ENCODE measurements at regions not wholly inside any gene's neighbourhood (a gene's known extent, or its start where the extent isn't known, plus 50 kb on each side); places are given as distances from the start of the nearest gene placed in this dataset.

DNA sequence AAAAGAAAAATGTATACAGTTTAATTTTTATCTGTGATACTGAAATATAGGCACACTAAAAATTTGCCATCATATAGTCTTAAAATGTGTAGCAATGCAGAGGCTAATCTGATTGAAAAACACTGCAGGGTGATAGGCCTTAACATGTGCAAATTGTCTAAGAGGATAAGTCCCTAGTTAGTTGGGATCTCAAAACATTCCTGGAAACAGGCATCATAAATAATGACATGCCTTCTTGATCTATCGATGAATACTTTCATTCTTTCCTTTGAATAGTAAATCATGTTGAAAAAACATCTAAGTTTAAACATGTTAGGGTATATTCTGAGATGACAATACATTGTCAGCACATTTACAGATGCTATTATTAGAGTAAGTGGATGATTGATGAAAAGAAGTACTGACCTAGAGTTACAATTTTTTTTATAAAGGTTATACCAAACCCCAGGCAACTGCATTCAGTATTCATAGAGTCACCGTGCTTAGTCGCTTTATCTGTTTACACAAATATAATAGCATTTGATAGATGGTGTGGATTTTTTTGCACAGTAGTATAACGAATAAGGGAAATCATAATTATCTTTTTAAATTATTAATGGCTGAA, 668.2 kb upstream of the ADGRL3 start:
- TF ChIP-seq, protein P1, sequence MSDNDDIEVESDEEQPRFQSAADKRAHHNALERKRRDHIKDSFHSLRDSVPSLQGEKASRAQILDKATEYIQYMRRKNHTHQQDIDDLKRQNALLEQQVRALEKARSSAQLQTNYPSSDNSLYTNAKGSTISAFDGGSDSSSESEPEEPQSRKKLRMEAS (IDR thresholded peaks at IDR 0.05), result no peak
- TF ChIP-seq RFX5 (IDR thresholded peaks at IDR 0.05; ENCODE audit: borderline replicate concordance, low read depth, low read length), result no peak
- TF ChIP-seq POU5F1 (IDR thresholded peaks at IDR 0.05; ENCODE audit: low read depth, low read length), result no peak
- TF ChIP-seq SAP30 (IDR thresholded peaks at IDR 0.05; ENCODE audit: insufficient read depth, insufficient replicate concordance, low read length), result no peak
- no peak for TF ChIP-seq SUZ12 (IDR thresholded peaks at IDR 0.05; ENCODE audit: low read length)
- no peak for TF ChIP-seq GTF2F1 (IDR thresholded peaks at IDR 0.05; ENCODE audit: borderline replicate concordance, low read depth, low read length)
- TF ChIP-seq POLR2A (IDR thresholded peaks at IDR 0.05; ENCODE audit: control extremely low read depth in 1 of 2, low read depth in 2 of 2, low read length in 2 of 2), result no peak
- no peak for TF ChIP-seq CHD1 (IDR thresholded peaks at IDR 0.05; ENCODE audit: low read depth, low read length)
- TF ChIP-seq, protein P2, sequence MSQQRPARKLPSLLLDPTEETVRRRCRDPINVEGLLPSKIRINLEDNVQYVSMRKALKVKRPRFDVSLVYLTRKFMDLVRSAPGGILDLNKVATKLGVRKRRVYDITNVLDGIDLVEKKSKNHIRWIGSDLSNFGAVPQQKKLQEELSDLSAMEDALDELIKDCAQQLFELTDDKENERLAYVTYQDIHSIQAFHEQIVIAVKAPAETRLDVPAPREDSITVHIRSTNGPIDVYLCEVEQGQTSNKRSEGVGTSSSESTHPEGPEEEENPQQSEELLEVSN (IDR thresholded peaks at IDR 0.05), result no peak
- Histone ChIP-seq H3K23ac (ENCODE audit: insufficient read length) (no peak overlapping the region), H4K20me1 (replicated peaks in 1 of 2; ENCODE audit: control insufficient read depth in 1 of 2, insufficient read depth in 2 of 2, low read length in 2 of 2) (no peaks in the 10 kb centered on the region), H2BK20ac (ENCODE audit: low read length) (no peak overlapping the region), H2BK120ac (replicated peaks; ENCODE audit: low read depth, low read length) (no peak overlapping the region), H2BK12ac (ENCODE audit: low read depth, low read length) (no peak overlapping the region), H3K4me1 (replicated peaks in 1 of 4; ENCODE audit: control insufficient read depth in 3 of 4, insufficient read depth in 4 of 4, low read length in 3 of 4) (no peaks in the 10 kb centered on the region), H3K56ac (replicated peaks; ENCODE audit: insufficient read length, low read depth, low read length) (no peak overlapping the region), H4K5ac (ENCODE audit: insufficient read length, low read depth, low read length) (no peak overlapping the region), H3K79me2 (ENCODE audit: control insufficient read depth in 1 of 2, insufficient read depth in 2 of 2, low read length in 2 of 2) (no peaks in the 10 kb centered on the region), H3K79me1 (ENCODE audit: low read depth, low read length) (no peaks in the 10 kb centered on the region), H3K4me3 (ENCODE audit: extremely low read depth in 1 of 4, insufficient read depth in 2 of 4, low read depth in 3 of 4, low read length in 4 of 4) (no peak overlapping the region), H4K8ac (ENCODE audit: extremely low read depth, insufficient read depth, low read length) (no peak overlapping the region), H3K4me2 (ENCODE audit: insufficient read depth in 1 of 2, low read depth in 2 of 2, low read length in 2 of 2) (no peak overlapping the region), H3K36me3 (ENCODE audit: control insufficient read depth in 2 of 4, insufficient read depth in 4 of 4, low read length in 3 of 4) (no peaks in the 10 kb centered on the region), H3K23me2 (ENCODE audit: low read depth, low read length) (no peaks in the 10 kb centered on the region), H2BK5ac (ENCODE audit: low read depth, low read length) (no peak overlapping the region), H3K9me3 (ENCODE audit: insufficient read depth in 2 of 2, low read depth in 1 of 2, low read length in 1 of 2) (no peaks in the 10 kb centered on the region), H2BK15ac (ENCODE audit: low read length) (no peak overlapping the region), H3K14ac (ENCODE audit: insufficient read length) (no peak overlapping the region), H4K91ac (replicated peaks; ENCODE audit: insufficient read length, low read length) (no peak overlapping the region), H2AK5ac (ENCODE audit: low read depth, low read length) (no peak overlapping the region), H2AFZ (ENCODE audit: low read length) (no peak overlapping the region), H3K27me3 (replicated peaks in 1 of 4; ENCODE audit: control insufficient read depth in 3 of 4, extremely low read depth in 1 of 4, insufficient read depth in 3 of 4, low read length in 3 of 4) (no peaks in the 10 kb centered on the region), H3K9ac (replicated peaks in 1 of 4; ENCODE audit: extremely low read depth in 1 of 4, low read depth in 3 of 4, low read length in 3 of 4) (no peak overlapping the region), H3K27ac (ENCODE audit: low read depth, low read length) (no peak overlapping the region), H3K18ac (ENCODE audit: extremely low read depth, low read length) (no peak overlapping the region), H3K4ac (replicated peaks; ENCODE audit: insufficient read length, low read depth, low read length) (no peak overlapping the region)
- DNase-seq (ENCODE audit: low read depth in 1 of 2, low spot score in 2 of 2) (no peak), FAIRE-seq (no peak)
- ChIA-PET CTCF (ENCODE audit: partially characterized antibody) (interaction anchor here (0.9 kb wide), 1 partner anchor 10 kb away, joined by 3 read pairs; no protein-coding TSS in a partner anchor), POLR2A (ENCODE audit: partially characterized antibody) (no interaction called here)
- 94% methylated on average over 4 of the region's 4 CpGs; no CpG with 5 or more reads in 1 of the 2 experiments for WGBS, 2 experiments (ENCODE audit: extremely low coverage in 1 of 2, insufficient coverage in 1 of 2, insufficient read length in 1 of 2, insufficient replicate concordance in 2 of 2, low coverage in 1 of 2, low lambda C conversion rate in 2 of 2, missing lambda C conversion rate in 1 of 2)
